ENCODE measurements at regions not wholly inside any gene's neighbourhood (a gene's known extent, or its start where the extent isn't known, plus 50 kb on each side); places are given as distances from the start of the nearest gene placed in this dataset.

- TF ChIP-seq, protein P1, sequence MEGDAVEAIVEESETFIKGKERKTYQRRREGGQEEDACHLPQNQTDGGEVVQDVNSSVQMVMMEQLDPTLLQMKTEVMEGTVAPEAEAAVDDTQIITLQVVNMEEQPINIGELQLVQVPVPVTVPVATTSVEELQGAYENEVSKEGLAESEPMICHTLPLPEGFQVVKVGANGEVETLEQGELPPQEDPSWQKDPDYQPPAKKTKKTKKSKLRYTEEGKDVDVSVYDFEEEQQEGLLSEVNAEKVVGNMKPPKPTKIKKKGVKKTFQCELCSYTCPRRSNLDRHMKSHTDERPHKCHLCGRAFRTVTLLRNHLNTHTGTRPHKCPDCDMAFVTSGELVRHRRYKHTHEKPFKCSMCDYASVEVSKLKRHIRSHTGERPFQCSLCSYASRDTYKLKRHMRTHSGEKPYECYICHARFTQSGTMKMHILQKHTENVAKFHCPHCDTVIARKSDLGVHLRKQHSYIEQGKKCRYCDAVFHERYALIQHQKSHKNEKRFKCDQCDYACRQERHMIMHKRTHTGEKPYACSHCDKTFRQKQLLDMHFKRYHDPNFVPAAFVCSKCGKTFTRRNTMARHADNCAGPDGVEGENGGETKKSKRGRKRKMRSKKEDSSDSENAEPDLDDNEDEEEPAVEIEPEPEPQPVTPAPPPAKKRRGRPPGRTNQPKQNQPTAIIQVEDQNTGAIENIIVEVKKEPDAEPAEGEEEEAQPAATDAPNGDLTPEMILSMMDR (IDR thresholded peaks at IDR 0.05) = no peak
- TF ChIP-seq POLR2AphosphoS5 (IDR thresholded peaks at IDR 0.05) (no peak), POLR2A (IDR thresholded peaks at IDR 0.05) (no peak)
Measured at GRCh38 chr7:41467596-41467995, 235.3 kb downstream of the INHBA start.

Measured in sigmoid colon (tissue), 4 donors.